ENCODE measurements at regions not wholly inside any gene's neighbourhood (a gene's known extent, or its start where the extent isn't known, plus 50 kb on each side); places are given as distances from the start of the nearest gene placed in this dataset.
"Not testable (repeated sequence)": the region's sequence is repeated elsewhere in the genome, so short reads cannot be mapped to it uniquely, and the experiment has no call there.

- peak; percentile 18 for DNase-seq (ENCODE audit: low spot score)
Measured at GRCh38 chr11:29051935-29052334, 943.7 kb downstream of the METTL15 start.

DNA sequence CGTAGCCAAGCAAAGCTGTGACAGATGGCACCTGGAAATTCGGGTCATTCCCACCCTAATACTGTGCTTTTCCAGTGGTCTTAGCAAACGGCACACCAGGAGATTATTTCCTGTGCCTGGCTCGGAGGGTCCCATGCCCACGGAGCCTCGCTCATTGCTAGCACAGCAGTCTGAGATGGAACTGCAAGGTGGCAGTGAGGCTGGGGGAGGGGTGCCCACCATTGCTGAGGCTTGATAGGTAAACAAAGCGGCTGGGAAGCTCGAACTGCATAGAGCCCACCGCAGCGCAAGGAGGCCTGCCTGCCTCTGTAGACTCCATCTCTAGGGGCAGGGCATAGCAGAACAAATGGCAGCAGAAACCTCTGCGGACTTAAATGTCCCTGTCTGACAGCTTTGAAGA is 942.8 kb downstream of the METTL15 start:
- not testable (repeated sequence) for DNase-seq (ENCODE audit: low spot score)

GRCh38 chr11:29040489-29040888 is 932.3 kb downstream of the METTL15 start:
- DNase-seq (ENCODE audit: low spot score): no peak

DNA sequence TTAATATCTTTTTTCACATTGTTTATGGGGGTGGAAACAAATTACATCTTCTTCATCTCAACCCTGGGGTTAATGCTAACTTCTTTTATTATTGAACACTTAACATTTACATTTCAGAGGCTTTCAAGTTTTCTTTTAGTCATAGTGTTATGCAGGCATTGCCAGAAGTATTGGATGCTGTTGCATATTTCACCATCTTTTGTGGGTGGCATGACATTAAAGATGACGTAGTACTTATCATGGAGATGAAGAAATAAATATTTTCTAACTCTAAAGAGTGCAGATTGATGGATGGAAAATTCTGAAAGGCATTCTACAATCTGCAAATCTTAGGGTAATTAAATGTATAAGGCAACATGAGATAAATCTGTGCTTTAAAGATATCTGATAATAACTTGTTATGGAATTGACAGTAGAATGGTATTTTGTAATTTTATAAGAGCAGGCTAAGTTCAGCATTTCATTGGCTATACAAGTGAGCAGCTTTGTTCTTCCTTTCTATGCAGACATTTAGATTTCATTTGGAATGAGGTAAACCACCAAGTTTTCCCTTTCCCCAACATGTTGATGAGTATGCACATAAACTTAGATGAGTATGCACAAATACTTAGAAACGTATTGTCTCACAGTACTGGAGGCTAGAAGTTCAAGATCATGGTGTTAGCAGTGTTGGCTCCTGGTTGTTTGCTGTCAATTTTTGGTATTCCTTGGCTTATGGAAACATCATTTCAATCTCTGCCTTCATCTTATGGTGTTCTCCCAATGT is 924.4 kb downstream of the METTL15 start:
- no peak for DNase-seq (ENCODE audit: low spot score)

DNA sequence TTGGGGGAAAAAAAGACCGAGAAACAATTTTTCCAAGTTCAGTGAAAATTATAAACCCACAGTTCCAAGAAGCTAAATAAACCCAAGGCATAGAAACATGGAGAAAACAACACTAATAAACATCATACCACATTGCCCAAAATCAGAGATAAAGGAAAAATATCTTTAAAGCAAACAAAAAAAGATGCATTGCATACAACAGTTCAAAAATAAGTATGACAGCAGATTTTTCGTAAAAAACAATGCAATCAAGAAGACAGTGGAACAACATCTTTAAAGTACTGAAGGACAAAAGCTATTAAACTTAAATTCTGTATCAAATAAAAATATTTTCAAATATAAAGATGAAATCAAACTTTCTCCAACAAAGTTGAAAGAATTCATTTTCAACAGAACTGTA is 921.3 kb downstream of the METTL15 start:
- DNase-seq (ENCODE audit: low spot score): no peak

- no peak for DNase-seq (ENCODE audit: low spot score)
Measured at GRCh38 chr11:29027436-29027835, 919.2 kb downstream of the METTL15 start.

DNA sequence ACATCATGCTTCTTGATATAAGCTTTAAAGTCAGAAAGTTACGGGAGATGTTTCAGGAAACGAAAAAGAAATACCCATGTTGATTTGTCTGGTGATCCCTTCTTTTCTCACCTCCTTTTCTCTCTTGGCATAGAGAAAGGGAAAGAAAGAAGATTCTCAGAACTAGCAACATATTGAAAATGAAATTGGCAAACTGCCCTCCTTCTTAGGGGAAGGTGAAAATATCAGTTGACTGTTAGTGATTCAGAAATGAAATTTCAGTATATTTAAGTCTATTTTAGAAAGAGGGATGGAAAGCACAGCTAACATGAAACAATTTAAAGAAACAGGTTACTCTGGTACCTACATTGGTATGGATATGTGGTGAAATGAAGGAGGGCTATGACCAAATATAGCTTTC is 918.1 kb downstream of the METTL15 start:
- DNase-seq (ENCODE audit: low spot score): no peak

GRCh38 chr11:29025001-29025400 is 916.8 kb downstream of the METTL15 start:
- no peak for DNase-seq (ENCODE audit: low spot score)

- DNase-seq (ENCODE audit: low spot score): no peak
Measured at GRCh38 chr11:29024386-29024785, 916.2 kb downstream of the METTL15 start.

DNA sequence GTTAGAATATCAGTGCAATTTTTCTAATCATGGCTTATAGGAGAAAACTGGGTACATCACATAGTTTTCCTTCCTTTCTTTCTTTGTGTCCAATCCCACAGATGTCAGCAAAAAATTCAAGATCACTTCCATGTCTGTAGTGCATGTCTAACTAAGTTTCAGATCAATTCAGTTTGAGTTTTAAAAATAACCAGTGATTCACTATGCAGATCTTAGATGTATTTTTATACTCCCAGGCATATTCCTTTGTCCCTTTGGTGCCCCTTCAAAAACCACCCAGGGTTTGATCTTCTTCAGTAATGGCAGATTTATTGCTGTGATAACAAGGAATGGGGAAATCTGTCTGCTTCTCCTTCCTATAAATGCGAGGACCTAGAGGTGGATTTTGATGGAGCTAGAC is 915.6 kb downstream of the METTL15 start:
- no peak for DNase-seq (ENCODE audit: low spot score)

DNA sequence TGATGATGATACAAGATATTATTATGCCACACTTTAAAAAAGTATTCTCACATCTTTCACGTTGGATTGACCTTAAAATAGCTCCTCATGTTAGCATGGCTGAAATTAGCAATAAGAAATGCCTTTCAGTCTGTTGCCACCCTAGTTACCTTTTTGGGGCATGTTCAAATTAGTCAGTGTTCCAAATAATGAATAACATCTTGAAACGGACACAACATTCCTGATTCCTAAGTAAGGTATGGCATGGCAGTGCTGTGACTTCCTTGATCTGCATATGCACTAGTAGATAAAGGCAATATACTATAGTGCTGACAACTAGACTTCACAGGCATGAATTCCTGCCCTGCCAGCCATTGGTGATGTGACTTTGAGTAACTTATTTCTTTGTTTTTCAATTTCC is 914.5 kb downstream of the METTL15 start:
- no peak for DNase-seq (ENCODE audit: low spot score)

GRCh38 chr11:29019960-29020683 is 911.9 kb downstream of the METTL15 start:
- DNase-seq (ENCODE audit: low spot score): no peak

DNA sequence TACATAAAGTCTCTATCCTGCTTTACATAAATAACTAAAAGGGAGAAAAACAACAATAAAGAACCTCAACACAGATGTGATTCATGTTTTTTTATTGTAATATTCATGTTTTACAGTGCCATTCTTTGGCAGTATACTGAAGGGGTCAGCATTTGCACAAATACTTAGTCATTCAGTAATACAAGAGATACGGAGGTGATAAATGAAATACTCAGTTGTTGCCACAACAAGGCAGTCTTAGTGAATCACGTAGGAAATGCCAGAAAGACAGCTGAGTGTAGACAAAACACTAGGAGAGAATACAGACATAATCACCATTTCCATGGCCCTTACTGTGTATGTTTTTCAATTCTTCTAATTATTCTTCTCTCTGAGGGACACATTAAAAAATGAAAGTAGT is 910.4 kb downstream of the METTL15 start:
- DNase-seq (ENCODE audit: low spot score): peak; percentile 56

- no peak for DNase-seq (ENCODE audit: low spot score)
Measured at GRCh38 chr11:29017941-29018340, 909.8 kb downstream of the METTL15 start.

GRCh38 chr11:29012507-29012906 is 904.3 kb downstream of the METTL15 start:
- DNase-seq (ENCODE audit: low spot score): no peak

- no peak for DNase-seq (ENCODE audit: low spot score)
Measured at GRCh38 chr11:29009426-29009825, 901.2 kb downstream of the METTL15 start.

GRCh38 chr11:29008481-29008880 is 900.3 kb downstream of the METTL15 start:
- no peak for DNase-seq (ENCODE audit: low spot score)

GRCh38 chr11:29006668-29007067 is 898.5 kb downstream of the METTL15 start:
- DNase-seq (ENCODE audit: low spot score): no peak

GRCh38 chr11:29005401-29005980 is 897.3 kb downstream of the METTL15 start:
- DNase-seq (ENCODE audit: low spot score): no peak

- no peak for DNase-seq (ENCODE audit: low spot score)
Measured at GRCh38 chr11:29002816-29003215, 894.6 kb downstream of the METTL15 start.

GRCh38 chr11:28999620-29000019 is 891.4 kb downstream of the METTL15 start:
- no peak for DNase-seq (ENCODE audit: low spot score)

DNA sequence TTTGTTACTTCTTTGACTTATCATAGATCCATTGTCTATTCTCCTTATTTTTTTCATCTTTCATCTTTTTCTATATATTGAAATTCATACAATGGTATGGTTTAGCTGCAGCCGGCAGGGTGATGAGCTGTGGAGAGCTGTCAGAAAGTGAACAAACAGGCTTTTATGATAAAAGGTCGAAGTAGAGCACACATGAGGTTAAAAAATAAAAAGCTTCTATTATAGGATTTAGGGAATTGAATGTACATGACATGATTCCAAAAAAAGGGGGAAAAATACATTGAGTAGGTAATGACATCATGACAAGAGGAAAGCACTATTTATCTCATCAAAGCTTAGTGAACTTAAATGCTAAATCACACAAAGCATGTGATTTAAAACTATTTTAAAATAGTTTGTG is 884.8 kb downstream of the METTL15 start:
- DNase-seq (ENCODE audit: low spot score): peak; percentile 23

DNA sequence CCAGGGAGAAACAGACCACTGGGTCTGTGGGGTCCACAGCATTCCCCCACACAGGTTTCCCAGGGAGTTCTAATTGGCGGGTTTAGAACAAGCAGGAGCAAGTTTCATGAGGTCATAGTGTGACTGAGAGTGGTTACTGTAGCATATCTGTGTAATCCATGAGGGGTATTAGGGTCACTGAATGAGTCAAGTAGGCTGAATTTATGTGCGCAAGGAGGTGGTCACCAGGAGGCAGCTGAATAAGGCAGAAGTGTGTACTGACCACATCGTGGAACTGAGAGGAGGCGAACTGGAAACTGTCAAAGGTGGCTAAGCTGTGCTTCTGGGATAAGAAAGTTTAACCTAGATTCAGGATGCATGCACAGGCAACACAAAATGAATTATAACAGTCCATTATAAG is 876.0 kb downstream of the METTL15 start:
- DNase-seq (ENCODE audit: low spot score): no peak

Data from COLO829 (cell line).